GM12878 (cell line): ENCODE measurements at regions not wholly inside any gene's neighbourhood (a gene's known extent, or its start where the extent isn't known, plus 50 kb on each side); places are given as distances from the start of the nearest gene placed in this dataset.

Source experiments
- NFXL1 ChIP-seq: fragments of 450-650 bp; IDR thresholded peaks from 2 replicates; pipeline ENCODE4 v1.6.1; 2017; ENCODE audit warnings: antibody characterized with exemption, mild to moderate bottlenecking, borderline replicate concordance
- RAD21 ChIP-seq: IDR thresholded peaks from 2 replicates; pipeline ENCODE4 v1.6.1; 2011; ENCODE audit warnings: mild to moderate bottlenecking, low read depth, low read length, moderate library complexity; ENCODE audit not compliant: insufficient read depth
- RELA ChIP-seq: fragments of 450-650 bp; IDR thresholded peaks from 2 replicates; pipeline ENCODE4 v1.8.0; 2014; ENCODE audit warnings: borderline replicate concordance; ENCODE audit not compliant: partially characterized antibody
- ZNF622 ChIP-seq: fragments of 450-650 bp; IDR thresholded peaks from 2 replicates; pipeline ENCODE4 v1.6.1; 2017; ENCODE audit warnings: mild to moderate bottlenecking, inconsistent platforms
- TF ChIP-seq, protein P1 (sequence below): fragments of 450-650 bp; formaldehyde crosslinking; IDR thresholded peaks from 2 replicates; pipeline ENCODE4 v1.4.0; 2022; ENCODE audit warnings: mild to moderate bottlenecking, moderate library complexity
- TF ChIP-seq, protein P2 (sequence below): fragments of 450-650 bp; IDR thresholded peaks from 2 replicates; pipeline ENCODE4 v1.6.1; 2014; ENCODE audit warnings: mild to moderate bottlenecking
- TF ChIP-seq, protein P3 (sequence below): fragments of 450-650 bp; IDR thresholded peaks from 2 replicates; pipeline ENCODE4 v1.6.1; 2016; ENCODE audit warnings: mild to moderate bottlenecking, moderate library complexity, borderline replicate concordance

DNA sequence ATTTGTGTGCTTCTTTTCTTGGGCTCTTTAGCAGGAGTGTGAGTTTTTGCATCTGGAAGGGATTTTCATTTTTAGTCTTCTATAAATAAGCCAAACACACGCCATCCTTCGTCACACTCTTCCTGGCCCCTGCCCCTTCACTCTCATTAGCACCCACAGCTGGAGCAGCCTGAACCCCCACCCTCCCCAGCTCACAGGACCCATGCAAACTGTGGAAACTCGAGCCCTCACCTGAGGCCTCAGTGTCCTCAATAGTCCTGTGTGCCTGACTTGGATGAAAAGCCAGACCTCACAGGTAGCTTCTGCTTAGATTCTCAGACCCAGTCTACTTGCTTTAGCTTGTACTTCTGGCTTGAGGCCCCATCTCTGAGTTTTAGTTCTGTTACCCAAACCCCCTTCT lies 167.9 kb downstream of the MTHFS start (continued):
- TF ChIP-seq, protein P1, sequence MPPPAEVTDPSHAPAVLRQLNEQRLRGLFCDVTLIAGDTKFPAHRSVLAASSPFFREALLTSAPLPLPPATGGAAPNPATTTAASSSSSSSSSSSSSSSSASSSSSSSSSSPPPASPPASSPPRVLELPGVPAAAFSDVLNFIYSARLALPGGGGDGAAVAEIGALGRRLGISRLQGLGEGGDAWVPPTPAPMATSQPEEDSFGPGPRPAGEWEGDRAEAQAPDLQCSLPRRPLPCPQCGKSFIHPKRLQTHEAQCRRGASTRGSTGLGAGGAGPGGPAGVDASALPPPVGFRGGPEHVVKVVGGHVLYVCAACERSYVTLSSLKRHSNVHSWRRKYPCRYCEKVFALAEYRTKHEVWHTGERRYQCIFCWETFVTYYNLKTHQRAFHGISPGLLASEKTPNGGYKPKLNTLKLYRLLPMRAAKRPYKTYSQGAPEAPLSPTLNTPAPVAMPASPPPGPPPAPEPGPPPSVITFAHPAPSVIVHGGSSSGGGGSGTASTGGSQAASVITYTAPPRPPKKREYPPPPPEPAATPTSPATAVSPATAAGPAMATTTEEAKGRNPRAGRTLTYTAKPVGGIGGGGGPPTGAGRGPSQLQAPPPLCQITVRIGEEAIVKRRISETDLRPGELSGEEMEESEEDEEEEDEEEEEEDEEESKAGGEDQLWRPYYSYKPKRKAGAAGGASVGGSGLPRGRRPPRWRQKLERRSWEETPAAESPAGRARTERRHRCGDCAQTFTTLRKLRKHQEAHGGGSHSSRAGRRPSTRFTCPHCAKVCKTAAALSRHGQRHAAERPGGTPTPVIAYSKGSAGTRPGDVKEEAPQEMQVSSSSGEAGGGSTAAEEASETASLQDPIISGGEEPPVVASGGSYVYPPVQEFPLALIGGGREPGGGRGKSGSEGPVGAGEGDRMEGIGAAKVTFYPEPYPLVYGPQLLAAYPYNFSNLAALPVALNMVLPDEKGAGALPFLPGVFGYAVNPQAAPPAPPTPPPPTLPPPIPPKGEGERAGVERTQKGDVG = no peak
- TF ChIP-seq NFXL1 (no peak), ZNF622 (no peak), RAD21 (no peak), RELA (no peak)
- TF ChIP-seq, protein P2, sequence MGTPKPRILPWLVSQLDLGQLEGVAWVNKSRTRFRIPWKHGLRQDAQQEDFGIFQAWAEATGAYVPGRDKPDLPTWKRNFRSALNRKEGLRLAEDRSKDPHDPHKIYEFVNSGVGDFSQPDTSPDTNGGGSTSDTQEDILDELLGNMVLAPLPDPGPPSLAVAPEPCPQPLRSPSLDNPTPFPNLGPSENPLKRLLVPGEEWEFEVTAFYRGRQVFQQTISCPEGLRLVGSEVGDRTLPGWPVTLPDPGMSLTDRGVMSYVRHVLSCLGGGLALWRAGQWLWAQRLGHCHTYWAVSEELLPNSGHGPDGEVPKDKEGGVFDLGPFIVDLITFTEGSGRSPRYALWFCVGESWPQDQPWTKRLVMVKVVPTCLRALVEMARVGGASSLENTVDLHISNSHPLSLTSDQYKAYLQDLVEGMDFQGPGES = no peak
- TF ChIP-seq, protein P3, sequence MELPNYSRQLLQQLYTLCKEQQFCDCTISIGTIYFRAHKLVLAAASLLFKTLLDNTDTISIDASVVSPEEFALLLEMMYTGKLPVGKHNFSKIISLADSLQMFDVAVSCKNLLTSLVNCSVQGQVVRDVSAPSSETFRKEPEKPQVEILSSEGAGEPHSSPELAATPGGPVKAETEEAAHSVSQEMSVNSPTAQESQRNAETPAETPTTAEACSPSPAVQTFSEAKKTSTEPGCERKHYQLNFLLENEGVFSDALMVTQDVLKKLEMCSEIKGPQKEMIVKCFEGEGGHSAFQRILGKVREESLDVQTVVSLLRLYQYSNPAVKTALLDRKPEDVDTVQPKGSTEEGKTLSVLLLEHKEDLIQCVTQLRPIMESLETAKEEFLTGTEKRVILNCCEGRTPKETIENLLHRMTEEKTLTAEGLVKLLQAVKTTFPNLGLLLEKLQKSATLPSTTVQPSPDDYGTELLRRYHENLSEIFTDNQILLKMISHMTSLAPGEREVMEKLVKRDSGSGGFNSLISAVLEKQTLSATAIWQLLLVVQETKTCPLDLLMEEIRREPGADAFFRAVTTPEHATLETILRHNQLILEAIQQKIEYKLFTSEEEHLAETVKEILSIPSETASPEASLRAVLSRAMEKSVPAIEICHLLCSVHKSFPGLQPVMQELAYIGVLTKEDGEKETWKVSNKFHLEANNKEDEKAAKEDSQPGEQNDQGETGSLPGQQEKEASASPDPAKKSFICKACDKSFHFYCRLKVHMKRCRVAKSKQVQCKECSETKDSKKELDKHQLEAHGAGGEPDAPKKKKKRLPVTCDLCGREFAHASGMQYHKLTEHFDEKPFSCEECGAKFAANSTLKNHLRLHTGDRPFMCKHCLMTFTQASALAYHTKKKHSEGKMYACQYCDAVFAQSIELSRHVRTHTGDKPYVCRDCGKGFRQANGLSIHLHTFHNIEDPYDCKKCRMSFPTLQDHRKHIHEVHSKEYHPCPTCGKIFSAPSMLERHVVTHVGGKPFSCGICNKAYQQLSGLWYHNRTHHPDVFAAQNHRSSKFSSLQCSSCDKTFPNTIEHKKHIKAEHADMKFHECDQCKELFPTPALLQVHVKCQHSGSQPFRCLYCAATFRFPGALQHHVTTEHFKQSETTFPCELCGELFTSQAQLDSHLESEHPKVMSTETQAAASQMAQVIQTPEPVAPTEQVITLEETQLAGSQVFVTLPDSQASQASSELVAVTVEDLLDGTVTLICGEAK = no peak
